Endothelial cell of hepatic sinusoid (primary cell): ENCODE measurements at regions not wholly inside any gene's neighbourhood (a gene's known extent, or its start where the extent isn't known, plus 50 kb on each side); places are given as distances from the start of the nearest gene placed in this dataset.

ENCODE experiments used
- in situ Hi-C: cut with HindIII; loops from 2 replicates; pipeline ENCODE4 v1.10.0; 2017; ENCODE audit warnings: low sequenced_read_pairs

GRCh38 chr2:139854769-139855483, 1074.7 kb upstream of the NXPH2 start:
- in situ Hi-C loops: no loop called here

- in situ Hi-C loops: no loop called here
These were observed 1070.2 kb upstream of the NXPH2 start for GRCh38 chr2:139850254-139850890.

GRCh38 chr2:139836769-139837168, 1056.6 kb upstream of the NXPH2 start:
- in situ Hi-C loops: no loop called here

GRCh38 chr2:139835101-139835500, 1054.9 kb upstream of the NXPH2 start:
- in situ Hi-C loops: no loop called here

- in situ Hi-C loops: no loop called here
These were observed 1047.8 kb upstream of the NXPH2 start for GRCh38 chr2:139828011-139828410.

GRCh38 chr2:139825726-139826125, 1045.5 kb upstream of the NXPH2 start:
- in situ Hi-C loops: no loop called here

- in situ Hi-C loops: no loop called here
These were observed 1039.1 kb upstream of the NXPH2 start for GRCh38 chr2:139819273-139819796.

GRCh38 chr2:139814458-139814857, 1034.3 kb upstream of the NXPH2 start:
- in situ Hi-C loops: no loop called here

GRCh38 chr2:139813340-139813739, 1033.2 kb upstream of the NXPH2 start:
- in situ Hi-C loops: no loop called here

GRCh38 chr2:139805441-139805840, 1025.3 kb upstream of the NXPH2 start:
- in situ Hi-C loops: no loop called here

- in situ Hi-C loops: no loop called here
These were observed 1018.2 kb upstream of the NXPH2 start for GRCh38 chr2:139798391-139798790.

- in situ Hi-C loops: no loop called here
These were observed 1010.9 kb upstream of the NXPH2 start for GRCh38 chr2:139790807-139791752.

- in situ Hi-C loops: no loop called here
These were observed 1009.9 kb upstream of the NXPH2 start for GRCh38 chr2:139790136-139790535.

- in situ Hi-C loops: no loop called here
These were observed 998.5 kb upstream of the NXPH2 start for GRCh38 chr2:139778732-139779131.

- in situ Hi-C loops: no loop called here
These were observed 993.6 kb upstream of the NXPH2 start for GRCh38 chr2:139773720-139774277.

GRCh38 chr2:139769633-139770032, 989.4 kb upstream of the NXPH2 start:
- in situ Hi-C loops: no loop called here

- in situ Hi-C loops: no loop called here
These were observed 983.5 kb upstream of the NXPH2 start for GRCh38 chr2:139763705-139764104.

- in situ Hi-C loops: no loop called here
These were observed 978.9 kb upstream of the NXPH2 start for GRCh38 chr2:139759000-139759505.

GRCh38 chr2:139746901-139747300, 966.7 kb upstream of the NXPH2 start:
- in situ Hi-C loops: no loop called here

GRCh38 chr2:139744273-139744672, 964.1 kb upstream of the NXPH2 start:
- in situ Hi-C loops: no loop called here
